Inflammatory macrophage treated with lipopolysaccharide for 1 hour (primary cell): ENCODE measurements at regions not wholly inside any gene's neighbourhood (a gene's known extent, or its start where the extent isn't known, plus 50 kb on each side); places are given as distances from the start of the nearest gene placed in this dataset.

Source experiments
- DNase-seq, 2 donors: peaks; one replicate each; pipeline ENCODE4 v3.0.0-alpha.2; 2020 to 2022

DNA sequence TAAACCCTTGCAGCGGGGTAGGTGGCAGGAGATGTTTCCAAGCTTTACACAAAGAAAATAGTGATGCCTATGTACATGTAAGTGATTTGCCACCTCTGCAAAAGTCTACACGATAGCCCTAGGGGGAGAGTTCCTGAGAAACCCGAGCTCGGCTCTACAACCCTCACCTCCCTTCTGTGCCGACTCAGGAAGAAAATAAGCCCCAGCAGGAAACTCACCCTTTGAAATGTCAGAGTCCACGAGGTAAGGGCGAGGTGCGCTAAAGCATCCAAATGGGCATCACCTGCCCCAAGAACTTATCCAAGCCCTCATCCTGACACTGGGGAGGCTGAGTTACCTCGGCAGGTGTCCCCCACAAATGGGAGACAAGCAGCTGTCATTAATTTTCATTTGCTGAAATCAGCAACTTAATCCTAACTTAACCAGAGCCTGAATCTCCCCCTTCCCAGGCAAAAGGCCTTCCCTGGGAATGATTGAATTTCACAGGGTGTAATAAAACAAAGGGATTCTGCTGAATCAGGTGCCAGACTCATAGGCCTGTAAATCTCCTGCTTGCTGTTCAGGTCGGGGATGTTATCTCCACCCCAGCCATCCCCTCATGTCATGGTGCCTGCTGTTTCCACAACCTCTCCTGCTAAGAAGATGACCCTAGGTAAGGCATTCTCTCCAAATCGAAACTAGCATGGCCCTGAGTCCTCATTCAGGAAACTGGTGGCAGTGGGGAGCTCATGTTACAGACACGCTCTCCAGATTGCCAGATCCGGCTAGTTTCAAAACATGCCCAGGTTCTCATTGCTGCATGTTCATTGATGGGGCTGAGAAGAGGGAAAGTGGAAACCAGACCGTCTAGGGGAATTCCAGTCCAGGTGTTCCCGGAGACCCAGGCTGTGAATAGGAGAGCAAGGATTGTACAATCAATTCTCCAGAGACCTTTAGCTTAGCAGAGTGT is 105.3 kb upstream of the KIRREL3 start:
- DNase-seq: no peak

DNA sequence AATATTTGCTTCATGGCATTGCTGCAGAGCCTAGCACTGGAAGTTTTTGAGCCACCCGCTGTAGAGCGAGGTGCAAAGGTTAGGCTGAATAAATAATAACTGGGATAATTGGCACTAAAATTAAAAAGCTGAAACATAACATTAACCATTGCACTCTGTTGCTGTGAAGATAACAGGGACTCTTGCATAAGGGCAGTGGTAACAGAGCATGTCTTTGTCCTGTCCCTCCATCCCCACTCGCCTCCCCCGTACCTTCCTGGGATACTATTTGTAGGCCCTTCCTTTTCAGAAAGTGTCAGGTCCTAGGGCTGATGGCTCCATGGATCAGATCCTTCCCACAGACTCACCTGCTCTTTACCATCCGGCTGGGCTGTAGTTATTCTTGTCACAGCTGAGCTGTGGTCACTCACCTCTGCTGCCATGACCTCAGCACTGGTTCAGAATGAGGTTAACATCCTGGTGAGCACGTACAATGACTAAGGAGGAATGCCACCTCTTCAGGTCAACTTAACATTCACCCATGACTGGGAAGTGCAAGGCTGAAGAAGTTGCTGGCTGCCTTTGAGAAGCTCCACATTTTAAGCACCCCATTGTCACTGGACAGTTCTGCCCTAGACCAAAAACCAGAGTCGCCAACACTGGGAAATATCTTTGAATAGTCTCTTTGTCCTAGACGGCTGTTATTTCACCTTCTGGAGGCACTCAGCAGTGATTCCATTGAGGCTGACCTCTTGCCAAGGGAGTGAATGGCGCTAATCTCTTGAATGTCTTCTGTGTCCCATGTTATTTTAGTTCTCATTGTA is 103.2 kb upstream of the KIRREL3 start:
- no peak for DNase-seq

DNA sequence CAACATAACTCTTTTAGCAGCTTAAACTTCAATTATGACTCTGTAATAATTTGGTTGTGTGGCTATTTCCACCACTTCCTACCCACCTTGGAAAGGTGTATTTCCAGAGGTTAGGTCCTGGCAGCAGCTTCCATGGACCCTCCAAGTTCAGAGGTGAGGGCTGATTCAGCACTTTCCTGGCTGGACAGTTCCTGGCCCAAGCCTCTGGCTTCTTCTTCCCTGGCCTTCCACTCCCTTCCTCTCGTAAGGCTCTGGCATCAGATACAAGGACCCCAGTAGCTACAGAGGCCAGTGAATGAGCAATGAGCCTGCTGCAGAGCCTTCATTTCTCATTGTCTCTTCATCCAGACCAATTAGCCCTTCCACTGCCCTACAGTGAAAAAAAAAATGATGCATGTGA is 98.1 kb upstream of the KIRREL3 start:
- DNase-seq: no peak

- DNase-seq: no peak
These were observed 80.2 kb upstream of the KIRREL3 start for GRCh38 chr11:127080735-127081134.

DNA sequence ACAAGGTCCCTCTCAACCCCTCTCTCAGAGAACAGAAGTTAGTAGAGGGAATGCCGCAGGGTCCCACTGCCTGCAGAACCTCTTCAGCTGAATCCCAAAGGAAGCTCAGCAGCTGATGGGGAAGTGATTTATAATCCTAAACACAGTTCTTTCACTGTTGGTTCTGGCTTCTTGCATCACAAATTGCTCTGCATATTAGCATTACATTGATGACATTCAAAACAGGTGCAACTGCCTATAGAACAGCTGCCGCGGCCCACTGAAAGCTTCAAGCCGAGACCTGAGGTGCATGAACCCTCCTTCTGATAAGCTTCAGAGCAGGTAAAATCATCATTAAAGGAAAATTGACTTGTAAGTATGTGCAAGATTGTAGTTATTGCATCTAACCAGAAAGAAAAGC is 75.2 kb upstream of the KIRREL3 start:
- DNase-seq: no peak

- DNase-seq: peak in 1 of 2 donors; percentile 1
These were observed 73.7 kb upstream of the KIRREL3 start for GRCh38 chr11:127074151-127074761.

GRCh38 chr11:127073621-127074020 is 73.1 kb upstream of the KIRREL3 start:
- DNase-seq: no peak

- no peak for DNase-seq
These were observed 71.0 kb upstream of the KIRREL3 start for GRCh38 chr11:127071606-127072005.

DNA sequence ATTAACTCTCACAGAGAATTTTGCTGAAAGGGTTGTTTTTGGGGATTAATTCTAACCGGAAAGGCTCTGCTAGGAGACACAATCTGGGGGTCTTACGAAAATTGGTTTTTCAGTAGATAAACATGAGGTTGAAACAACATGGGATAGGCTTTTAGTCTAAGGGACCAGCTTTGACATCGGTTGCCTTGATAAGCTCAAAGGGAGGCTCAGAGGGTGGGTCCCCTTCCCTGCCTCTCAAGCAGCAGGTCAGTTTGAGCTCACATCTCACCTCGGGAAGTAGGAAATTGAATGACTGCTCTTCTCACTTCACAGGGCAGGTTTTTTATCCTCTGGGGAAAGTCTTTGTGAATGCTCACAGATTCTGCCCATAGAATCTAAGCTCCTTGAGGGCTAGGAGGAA is 70.2 kb upstream of the KIRREL3 start:
- no peak for DNase-seq

- DNase-seq: no peak
These were observed 66.0 kb upstream of the KIRREL3 start for GRCh38 chr11:127066401-127067090.

DNA sequence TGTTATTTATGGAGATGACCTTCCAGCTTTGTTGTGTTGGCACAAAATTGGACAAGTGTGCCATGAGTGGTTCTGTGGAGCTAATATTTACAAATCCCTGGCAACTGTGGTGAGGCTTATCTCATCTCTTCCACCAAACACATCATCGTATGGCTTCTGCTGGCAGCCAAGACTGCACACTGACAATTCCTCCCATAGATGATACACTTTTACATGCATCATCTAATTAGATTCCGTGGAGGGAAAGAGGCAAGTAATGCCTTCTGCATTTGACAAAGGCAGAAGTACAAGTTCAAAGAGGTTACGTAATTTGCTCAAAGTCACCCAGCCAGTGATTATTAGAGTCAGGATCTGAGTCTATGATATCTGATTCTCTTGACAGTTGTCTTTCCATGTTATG is 62.7 kb upstream of the KIRREL3 start:
- no peak for DNase-seq

GRCh38 chr11:127061947-127062346 is 61.4 kb upstream of the KIRREL3 start:
- no peak for DNase-seq

DNA sequence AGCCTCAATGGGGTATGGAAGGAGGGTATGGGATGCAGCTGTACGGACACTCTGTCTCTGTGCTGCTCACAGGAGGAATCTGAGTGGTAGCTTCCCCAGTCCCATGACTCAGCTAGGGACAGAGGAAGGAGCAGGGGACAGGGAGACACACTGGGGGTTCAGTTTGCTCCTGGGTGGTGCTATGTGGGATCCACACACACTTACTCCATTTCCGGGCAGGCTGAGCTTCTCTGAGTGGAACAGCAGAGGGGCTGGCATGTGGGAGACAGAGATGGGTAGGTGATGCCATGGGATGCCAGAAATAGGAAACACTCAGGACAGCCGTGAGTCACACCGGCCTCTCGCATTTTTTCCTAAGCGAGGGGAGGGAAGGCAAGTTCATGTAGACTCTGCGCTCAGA is 59.2 kb upstream of the KIRREL3 start:
- DNase-seq: no peak

GRCh38 chr11:127059286-127059685 is 58.7 kb upstream of the KIRREL3 start:
- no peak for DNase-seq

DNA sequence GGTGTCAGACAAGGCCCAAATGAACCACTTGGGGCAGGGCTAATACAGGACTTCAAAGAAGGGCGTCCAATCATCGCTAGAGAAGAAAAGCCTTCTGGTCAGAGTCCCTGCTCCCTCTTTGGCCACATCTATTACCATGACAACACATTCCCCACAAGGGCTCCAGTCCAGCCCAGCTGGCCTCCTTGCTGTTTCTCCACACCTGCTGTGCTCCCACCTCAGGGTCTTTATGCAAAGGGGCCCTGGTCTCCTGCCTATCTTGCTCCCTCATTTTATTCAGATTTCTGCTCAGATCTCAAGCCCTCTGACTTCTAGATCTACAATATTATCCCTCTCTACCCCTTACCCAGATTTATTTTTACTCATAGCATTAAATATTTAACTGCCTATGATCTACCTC is 58.0 kb upstream of the KIRREL3 start:
- DNase-seq: no peak

DNA sequence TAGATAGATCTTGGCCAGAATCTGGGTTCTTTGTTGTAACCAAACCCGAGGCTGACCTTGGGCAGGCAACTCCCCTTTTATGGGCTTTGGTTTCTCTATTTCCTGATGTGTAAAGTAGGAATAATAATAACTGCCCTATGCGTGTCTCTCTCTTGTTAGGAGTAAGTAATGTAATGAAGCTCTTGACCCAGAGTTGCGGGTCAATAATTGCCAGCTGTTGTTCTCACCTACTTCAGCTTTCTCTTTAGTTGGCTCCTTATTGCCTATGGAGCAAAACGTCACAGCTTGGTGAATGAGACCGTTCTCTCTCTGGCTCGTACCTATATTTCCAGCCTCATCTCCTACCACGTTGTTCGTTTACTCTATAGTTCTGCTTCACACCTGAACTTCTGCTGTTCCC is 56.6 kb upstream of the KIRREL3 start:
- DNase-seq: no peak

GRCh38 chr11:127056338-127056971 is 55.9 kb upstream of the KIRREL3 start:
- no peak for DNase-seq

- no peak for DNase-seq
These were observed 54.7 kb upstream of the KIRREL3 start for GRCh38 chr11:127055236-127055635.

GRCh38 chr11:127054153-127054552 is 53.6 kb upstream of the KIRREL3 start:
- DNase-seq: no peak

- no peak for DNase-seq
These were observed 51.8 kb upstream of the KIRREL3 start for GRCh38 chr11:127052404-127052803.
